Endothelial cell of umbilical vein (primary cell): ENCODE measurements at regions not wholly inside any gene's neighbourhood (a gene's known extent, or its start where the extent isn't known, plus 50 kb on each side); places are given as distances from the start of the nearest gene placed in this dataset.

Experiments used
- BruUV-seq: library from RNA; stranded (reverse); fragments of 400-500 nt; replicated peaks from 2 replicates; lab custom pipeline; 2021; lab: Mats Ljungman, UMichigan
- CTCF ChIA-PET: fragments of 300-600, 350-600 bp; sonication (Branson Sonifier 250); formaldehyde crosslinking; loops from one replicate; lab custom pipeline; 2021; ENCODE audit warnings: antibody characterized with exemption, inconsistent platforms; lab: Charles Lee
- POLR2A ChIA-PET: fragments of 300-600, 350-600 bp; sonication (Branson Sonifier 250); formaldehyde crosslinking; loops from one replicate; lab custom pipeline; 2021; ENCODE audit warnings: antibody characterized with exemption, inconsistent platforms; lab: Charles Lee
- DNase-seq: peaks from one replicate; pipeline ENCODE4 v3.0.0-alpha.2; 2011; ENCODE audit warnings: low read depth, low spot score
- FAIRE-seq: peaks from 2 replicates; lab custom pipeline; 2011; peaks lifted over from hg19 to GRCh38; lab: Jason Lieb, UNC
- H2AFZ ChIP-seq: 2 replicates; pipeline ENCODE4 v1.6.0; 2012; ENCODE audit warnings: low read depth, low read length, control low read depth, inconsistent platforms
- H3K27ac ChIP-seq: 2 replicates; pipeline ENCODE4 v1.5.1; 2011; ENCODE audit warnings: low read depth, mild to moderate bottlenecking, control low read depth, low read length, moderate library complexity; ENCODE audit not compliant: insufficient read depth
- H3K27me3 ChIP-seq, 2 experiments: 2 replicates each; pipeline versions ENCODE4 v1.6.0 to v1.6.1; 2011; ENCODE audit warnings: low read length in 2 of 2, mixed read lengths in 1 of 2; ENCODE audit not compliant: control insufficient read depth in 2 of 2, insufficient read depth in 2 of 2
- H3K36me3 ChIP-seq, 2 experiments: 2 replicates in 1 of 2; 3 replicates in 1 of 2; pipeline ENCODE4 v1.5.1; 2011; ENCODE audit warnings: low read length in 2 of 2, mild to moderate bottlenecking in 1 of 2, moderate library complexity in 1 of 2; ENCODE audit not compliant: control insufficient read depth in 2 of 2, insufficient read depth in 2 of 2; ENCODE audit errors: extremely low read depth in 1 of 2
- H3K4me1 ChIP-seq: 3 replicates; pipeline ENCODE4 v1.5.1; 2011; ENCODE audit warnings: mild to moderate bottlenecking, low read length; ENCODE audit not compliant: control insufficient read depth, insufficient read depth; ENCODE audit errors: extremely low read depth
- H3K4me2 ChIP-seq: 2 replicates; pipeline ENCODE4 v1.6.1; 2011; ENCODE audit warnings: low read length, control low read depth, mixed read lengths; ENCODE audit not compliant: insufficient read depth
- H3K4me3 ChIP-seq, 3 experiments: fragments of 200-600 bp in 1 of 3; sonication (generic), shearing (Covaris generic) in 1 of 3; replicated peaks in 1 of 3; 2 replicates each; pipeline ENCODE4 v1.5.1; 2011 to 2016; ENCODE audit warnings: control low read depth in 3 of 3, low read length in 3 of 3, mild to moderate bottlenecking in 2 of 3, inconsistent platforms in 1 of 3, low read depth in 1 of 3, moderate library complexity in 1 of 3; ENCODE audit not compliant: insufficient read depth in 1 of 3
- H3K79me2 ChIP-seq: 2 replicates; pipeline ENCODE4 v1.6.0; 2012; ENCODE audit warnings: low read length, inconsistent platforms; ENCODE audit not compliant: control insufficient read depth, insufficient read depth
- H3K9ac ChIP-seq: replicated peaks from 2 replicates; pipeline ENCODE3; 2011; ENCODE audit warnings: low read length, control low read depth; ENCODE audit not compliant: insufficient read depth; ENCODE audit errors: extremely low read depth
- H3K9me1 ChIP-seq: replicated peaks from 3 replicates; pipeline ENCODE4 v1.6.0; 2011; ENCODE audit warnings: mild to moderate bottlenecking, low read length; ENCODE audit not compliant: control insufficient read depth, insufficient read depth; ENCODE audit errors: extremely low read depth
- H3K9me3 ChIP-seq: replicated peaks from 2 replicates; pipeline ENCODE4 v1.5.1; 2012; ENCODE audit warnings: low read length, inconsistent platforms; ENCODE audit not compliant: control insufficient read depth, insufficient read depth
- H4K20me1 ChIP-seq: replicated peaks from 2 replicates; pipeline ENCODE3; 2011; ENCODE audit warnings: mild to moderate bottlenecking, low read length; ENCODE audit not compliant: control insufficient read depth, insufficient read depth; ENCODE audit errors: extremely low read depth
- CTCF ChIP-seq, 2 donors: IDR thresholded peaks; 1 replicate in 1 of 2; 2 replicates in 1 of 2; pipeline ENCODE4 v1.5.1; 2011; ENCODE audit warnings: low read length in 2 of 2, mild to moderate bottlenecking in 2 of 2, moderate library complexity in 2 of 2, control low read depth in 1 of 2, inconsistent platforms in 1 of 2, low read depth in 1 of 2; ENCODE audit not compliant: insufficient read depth in 1 of 2; ENCODE audit errors: extremely low read depth in 1 of 2
- EZH2 ChIP-seq: IDR thresholded peaks from 2 replicates; pipeline ENCODE4 v1.6.1; 2012; ENCODE audit warnings: borderline replicate concordance, low read depth, mild to moderate bottlenecking, moderate library complexity, low read length, inconsistent platforms; ENCODE audit not compliant: severe bottlenecking
- FOS ChIP-seq: IDR thresholded peaks from 2 replicates; pipeline ENCODE4 v1.6.1; 2011; ENCODE audit warnings: mild to moderate bottlenecking, low read length, moderate library complexity, borderline replicate concordance; ENCODE audit not compliant: insufficient read depth
- JUN ChIP-seq: IDR thresholded peaks from 2 replicates; pipeline ENCODE4 v1.6.1; 2011; ENCODE audit warnings: borderline replicate concordance, low read depth; ENCODE audit not compliant: insufficient read length, insufficient read depth
- MYC ChIP-seq: IDR thresholded peaks from one replicate; pipeline ENCODE4 v1.6.1; 2011; ENCODE audit warnings: mild to moderate bottlenecking, low read depth, low read length
- POLR2A ChIP-seq: IDR thresholded peaks from 2 replicates; pipeline ENCODE4 v1.6.1; 2012; ENCODE audit warnings: low read depth, mild to moderate bottlenecking, control low read depth, low read length
- POLR2AphosphoS5 ChIP-seq: IDR thresholded peaks from 2 replicates; pipeline ENCODE4 v1.6.1; 2012; ENCODE audit warnings: low read depth, mild to moderate bottlenecking, control low read depth, low read length, moderate library complexity; ENCODE audit not compliant: insufficient read depth
- dilution Hi-C: fragments of 300-500 bp; cut with MboI; formaldehyde crosslinking; loops from one replicate; pipeline ENCODE4 v1.15.0; 2019; ENCODE audit warnings: low sequenced_read_pairs; ENCODE audit not compliant: extremely low pct_ligation_motif_present
- intact Hi-C: fragments of 100-400 bp; cut with micrococcal nuclease; formaldehyde crosslinking; loops from one replicate; pipeline ENCODE4 v1.10.0; 2022

GRCh38 chr6:117076076-117076475 lies 189.3 kb upstream of the VGLL2 start:
- Histone ChIP-seq H3K79me2 (no peaks in the 10 kb centered on the region), H3K9ac (no peak overlapping the region), H4K20me1 (no peaks in the 10 kb centered on the region), H2AFZ (no peak overlapping the region), H3K4me2 (no peak overlapping the region), H3K27me3 (no peaks in the 10 kb centered on the region), H3K9me3 (peaks cover 4% of the 10 kb centered on the region), H3K4me1 (no peaks in the 10 kb centered on the region), H3K36me3 (no peaks in the 10 kb centered on the region), H3K27ac (no peak overlapping the region), H3K9me1 (no peaks in the 10 kb centered on the region), H3K4me3 (no peak overlapping the region)
- intact Hi-C loops: no loop called here
- ChIA-PET POLR2A (no interaction called here), CTCF (no interaction called here)
- FAIRE-seq (no peak), DNase-seq (no peak)
- dilution Hi-C loops: no loop called here
- BruUV-seq: no TSS peak
- no peak for TF ChIP-seq FOS
- TF ChIP-seq JUN: no peak
- no peak for TF ChIP-seq EZH2
- TF ChIP-seq POLR2A: no peak
- no peak for TF ChIP-seq MYC
- TF ChIP-seq POLR2AphosphoS5: no peak

GRCh38 chr6:117077300-117077699 lies 188.1 kb upstream of the VGLL2 start:
- no peaks in the 10 kb centered on the region for H3K9me1 ChIP-seq
- no peak overlapping the region for H2AFZ ChIP-seq
- no peaks in the 10 kb centered on the region for H3K27me3 ChIP-seq
- dilution Hi-C loops (no loop called here), intact Hi-C loops (no loop called here)
- ChIA-PET CTCF (no interaction called here), POLR2A (no interaction called here)
- H3K9me3 ChIP-seq: peaks cover 4% of the 10 kb centered on the region
- no peak overlapping the region for H3K27ac ChIP-seq
- TF ChIP-seq FOS: no peak
- TF ChIP-seq MYC: no peak
- no peak for TF ChIP-seq CTCF (IDR thresholded peaks at IDR 0.05; ENCODE audit: extremely low read depth in 1 of 2, insufficient read depth in 1 of 2, low read depth in 1 of 2, low read length in 2 of 2)
- no peak for TF ChIP-seq POLR2A
- H3K4me1 ChIP-seq: no peaks in the 10 kb centered on the region
- no peak overlapping the region for H3K4me3 ChIP-seq
- no peaks in the 10 kb centered on the region for H3K36me3 ChIP-seq
- FAIRE-seq (no peak), DNase-seq (no peak)
- no TSS peak for BruUV-seq
- H3K79me2 ChIP-seq: no peaks in the 10 kb centered on the region
- no peak overlapping the region for H3K4me2 ChIP-seq
- H4K20me1 ChIP-seq: no peaks in the 10 kb centered on the region
- no peak overlapping the region for H3K9ac ChIP-seq
